Hematopoietic multipotent progenitor cell treated with erythropoietin and hydrocortisone succinate and interleukin-3 and kit ligand, for 6 days (in vitro differentiated cells): ENCODE measurements at regions not wholly inside any gene's neighbourhood (a gene's known extent, or its start where the extent isn't known, plus 50 kb on each side); places are given as distances from the start of the nearest gene placed in this dataset.
"Not testable (repeated sequence)": the region's sequence is repeated elsewhere in the genome, so short reads cannot be mapped to it uniquely, and the experiment has no call there.

ENCODE experiments used
- DNase-seq: peaks from one replicate; pipeline ENCODE4 v3.0.0-alpha.2; 2015

DNA sequence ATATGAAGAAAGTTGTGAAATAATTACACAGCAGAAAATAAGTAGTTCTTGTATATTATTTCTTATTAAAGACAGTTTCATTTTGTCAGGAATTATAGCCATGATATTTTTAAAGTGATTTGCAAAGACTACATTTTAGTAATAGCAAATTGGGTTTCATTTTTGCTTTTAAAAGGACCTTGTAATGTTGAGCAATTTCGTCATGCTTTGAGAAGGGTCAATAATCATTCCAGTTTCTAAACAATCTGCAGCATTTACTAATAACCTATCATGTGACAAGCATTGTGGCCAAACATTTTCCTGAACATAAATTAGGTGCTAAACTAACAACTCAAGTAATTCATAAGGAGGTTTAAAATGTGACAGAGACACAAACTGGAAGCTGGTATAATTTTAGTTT lies 214.4 kb upstream of the CBLB start:
- no peak for DNase-seq

- no peak for DNase-seq
Measured at GRCh38 chr3:106083854-106084253, 215.0 kb upstream of the CBLB start.

DNA sequence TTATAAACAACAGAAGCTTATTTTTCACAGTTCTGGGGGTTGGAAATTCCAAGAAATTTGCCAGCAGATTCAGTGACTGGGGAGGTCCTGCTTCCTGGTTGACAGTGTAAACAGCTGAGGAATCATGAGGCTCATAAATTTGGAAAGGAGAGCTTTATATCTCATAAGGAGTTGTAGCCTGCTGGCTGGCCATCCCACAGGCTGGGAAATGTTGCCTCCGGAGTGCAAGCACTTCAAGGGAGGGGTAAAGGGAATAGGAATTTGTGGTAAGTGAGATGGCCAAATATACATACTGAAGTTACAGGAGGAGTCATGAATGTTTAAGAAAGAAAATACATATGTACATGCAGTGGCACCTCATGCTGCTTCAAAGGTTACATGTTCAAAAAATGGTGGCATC lies 217.2 kb upstream of the CBLB start:
- DNase-seq: no peak

DNA sequence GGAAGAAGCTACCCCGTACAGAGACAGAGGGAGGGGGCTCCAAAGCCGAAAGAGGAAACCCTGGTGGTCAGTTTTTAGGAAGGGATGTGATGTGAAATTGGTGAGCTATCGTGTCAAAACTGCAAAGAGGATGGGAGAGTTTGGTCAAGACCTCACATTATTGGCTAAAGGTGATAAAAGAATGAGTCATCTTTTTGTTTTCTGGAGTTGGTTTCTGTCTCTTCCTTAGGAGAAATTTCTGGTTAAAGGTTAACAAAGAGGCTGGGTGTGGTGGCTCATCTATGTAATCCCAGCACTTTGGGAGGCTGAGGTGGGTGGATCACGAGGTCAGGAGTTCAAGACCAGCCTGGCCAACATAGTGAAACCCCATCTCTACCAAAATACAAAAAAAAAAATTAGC lies 217.8 kb upstream of the CBLB start:
- no peak for DNase-seq

- DNase-seq: no peak
Measured at GRCh38 chr3:106088304-106088703, 219.5 kb upstream of the CBLB start.

- no peak for DNase-seq
Measured at GRCh38 chr3:106088899-106089298, 220.1 kb upstream of the CBLB start.

DNA sequence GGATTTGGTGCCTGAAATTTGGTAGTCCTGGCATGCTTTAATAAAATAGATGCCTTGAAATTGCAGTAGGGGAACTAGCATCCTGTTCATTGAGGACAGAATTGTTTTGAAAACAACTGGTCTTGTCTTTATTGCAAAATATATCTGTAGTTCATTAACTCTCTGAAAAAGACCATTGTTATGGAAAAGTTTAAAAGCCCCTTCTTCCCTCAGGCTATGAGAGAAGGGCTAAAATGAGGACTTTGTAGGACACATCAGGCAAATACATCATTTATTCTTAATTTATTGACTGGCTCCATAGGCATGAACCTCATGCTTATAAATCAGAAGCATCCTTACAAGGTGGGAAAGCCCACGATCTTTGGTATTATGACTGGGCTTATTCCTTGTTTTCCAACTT lies 221.0 kb upstream of the CBLB start:
- DNase-seq: no peak

DNA sequence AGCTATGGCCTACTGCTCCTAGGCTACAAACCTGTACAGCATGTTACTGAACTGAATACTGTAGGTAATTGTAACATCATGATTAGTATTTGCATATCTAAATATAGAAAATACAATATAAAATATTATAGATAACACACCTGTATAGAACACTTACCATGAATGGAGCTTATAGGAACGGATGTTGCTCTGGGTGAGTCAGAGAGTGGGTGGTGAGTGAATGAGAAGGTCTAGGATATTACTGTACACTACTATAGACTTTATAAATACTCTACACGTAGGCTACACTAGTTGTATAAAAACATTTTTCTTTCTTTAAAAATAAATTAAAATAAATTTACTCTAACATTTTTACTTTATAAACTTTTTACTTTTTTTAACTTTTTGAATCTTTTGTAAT lies 224.0 kb upstream of the CBLB start:
- DNase-seq: no peak

DNA sequence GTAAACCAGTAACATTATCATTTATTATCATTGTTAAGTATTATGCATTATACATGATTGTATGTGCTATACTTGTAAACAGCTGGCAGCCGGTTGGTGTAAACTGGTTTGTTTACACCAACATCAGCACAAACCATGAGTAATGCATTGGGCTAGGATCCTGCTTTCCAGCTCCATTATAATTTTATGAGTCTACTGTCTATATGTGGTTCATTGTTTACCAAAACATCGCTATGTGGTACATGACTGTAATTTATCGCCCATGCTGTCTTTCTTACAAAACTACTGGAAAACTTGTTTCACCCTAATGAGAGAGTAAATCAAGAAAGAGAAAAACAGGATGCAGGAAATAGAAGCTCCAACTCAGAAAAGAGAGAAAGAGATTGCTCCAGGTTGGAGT lies 224.8 kb upstream of the CBLB start:
- no peak for DNase-seq

- no peak for DNase-seq
Measured at GRCh38 chr3:106097817-106098435, 229.1 kb upstream of the CBLB start.

GRCh38 chr3:106103383-106103782 lies 234.6 kb upstream of the CBLB start:
- no peak for DNase-seq

DNA sequence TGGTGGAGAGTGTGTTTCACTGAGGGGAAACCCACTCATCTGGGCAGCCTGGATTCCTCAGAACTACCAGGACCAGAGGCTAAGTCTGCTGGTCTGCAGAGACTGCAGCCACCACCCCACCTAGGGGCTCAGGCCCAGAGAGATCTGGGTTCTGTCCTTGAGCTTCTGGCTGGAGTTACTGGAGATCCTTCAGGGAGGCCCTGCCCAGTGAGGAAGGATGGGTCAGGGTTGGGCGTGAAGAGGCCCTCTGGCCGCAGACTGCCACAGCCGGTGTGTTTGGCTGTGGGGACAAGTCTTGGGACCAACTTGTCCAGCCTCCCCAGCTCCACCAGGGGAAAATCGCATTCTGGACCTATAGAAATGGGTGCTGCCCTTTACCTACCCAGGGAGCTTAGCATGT lies 235.3 kb upstream of the CBLB start:
- DNase-seq: no peak

DNA sequence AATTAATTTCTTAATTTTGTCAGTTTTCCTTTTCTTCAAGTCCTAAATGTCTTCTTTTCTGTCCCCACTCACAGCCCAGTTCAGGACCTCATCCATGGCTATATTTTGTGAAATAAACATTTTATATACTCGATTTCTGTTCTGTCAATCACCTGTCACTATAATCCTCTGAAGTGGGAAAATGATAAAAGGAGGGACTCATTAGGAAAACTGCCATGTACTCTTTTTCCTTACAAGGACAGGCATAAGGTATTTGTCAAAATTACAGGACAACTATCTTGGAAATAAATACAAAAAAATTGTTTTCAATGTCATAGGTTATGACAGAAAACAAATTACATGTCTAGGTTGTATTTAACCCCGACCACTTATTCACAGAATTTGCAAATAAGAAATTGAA lies 240.1 kb upstream of the CBLB start:
- no peak for DNase-seq

DNA sequence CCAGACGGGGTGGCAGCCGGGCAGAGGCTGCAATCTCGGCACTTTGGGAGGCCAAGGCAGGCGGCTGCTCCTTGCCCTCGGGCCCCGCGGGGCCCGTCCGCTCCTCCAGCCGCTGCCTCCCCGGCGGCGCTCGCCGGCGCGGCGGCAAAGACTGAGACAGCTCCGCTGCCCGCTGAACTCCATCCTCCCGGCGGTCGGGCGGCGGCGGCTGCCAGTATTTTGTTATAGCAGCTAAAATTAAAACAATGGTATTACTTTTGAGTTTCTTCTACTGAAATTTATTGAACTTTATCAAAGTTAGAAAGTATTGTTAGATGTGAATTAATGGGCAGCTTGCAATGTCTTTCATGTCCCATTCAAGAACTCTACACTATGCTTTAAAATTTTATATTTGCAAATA lies 243.7 kb upstream of the CBLB start:
- not testable (repeated sequence) for DNase-seq

GRCh38 chr3:106113747-106114146 lies 244.9 kb upstream of the CBLB start:
- no peak for DNase-seq

DNA sequence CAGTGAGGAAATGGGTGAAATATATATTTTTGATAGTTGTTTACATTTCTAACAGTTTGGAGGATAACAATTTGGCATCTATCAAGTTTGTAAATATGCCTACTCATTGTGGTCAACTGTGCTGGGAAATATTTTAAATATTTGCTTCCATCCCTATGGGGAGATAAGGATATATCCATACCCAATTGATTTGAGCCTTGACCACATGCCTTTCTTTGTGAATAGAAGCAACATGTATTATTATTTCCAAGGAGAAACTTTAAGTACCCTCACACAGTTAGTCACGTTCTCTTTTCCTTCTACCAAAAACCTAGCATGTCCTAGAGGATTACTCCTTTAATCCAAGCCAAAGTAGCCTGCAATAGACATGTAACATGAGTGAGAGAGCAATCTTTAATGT lies 245.4 kb upstream of the CBLB start:
- DNase-seq: peak; percentile 50

GRCh38 chr3:106114848-106115247 lies 246.0 kb upstream of the CBLB start:
- peak; percentile 81 for DNase-seq

- DNase-seq: peak; percentile 11
Measured at GRCh38 chr3:106115557-106115956, 246.7 kb upstream of the CBLB start.

- DNase-seq: no peak
Measured at GRCh38 chr3:106116733-106117489, 248.1 kb upstream of the CBLB start.

DNA sequence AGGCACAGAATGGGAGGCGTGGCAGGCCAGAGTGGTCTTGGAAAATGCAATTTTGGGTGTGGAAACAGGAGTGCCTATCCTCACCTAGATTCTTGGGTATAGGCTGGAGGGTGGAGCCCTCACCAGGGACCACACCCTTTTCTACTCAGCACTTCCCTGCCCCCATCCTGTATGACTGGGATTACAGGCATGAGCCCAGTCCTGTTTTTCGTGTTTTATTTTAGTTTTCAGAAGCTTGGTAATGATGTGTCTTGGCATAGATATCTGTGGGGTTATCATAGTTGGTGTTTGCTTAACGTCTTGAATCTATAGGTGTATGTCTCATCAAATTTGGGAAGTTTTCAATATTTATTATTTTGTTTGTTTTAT lies 248.7 kb upstream of the CBLB start:
- peak; percentile 20 for DNase-seq

DNA sequence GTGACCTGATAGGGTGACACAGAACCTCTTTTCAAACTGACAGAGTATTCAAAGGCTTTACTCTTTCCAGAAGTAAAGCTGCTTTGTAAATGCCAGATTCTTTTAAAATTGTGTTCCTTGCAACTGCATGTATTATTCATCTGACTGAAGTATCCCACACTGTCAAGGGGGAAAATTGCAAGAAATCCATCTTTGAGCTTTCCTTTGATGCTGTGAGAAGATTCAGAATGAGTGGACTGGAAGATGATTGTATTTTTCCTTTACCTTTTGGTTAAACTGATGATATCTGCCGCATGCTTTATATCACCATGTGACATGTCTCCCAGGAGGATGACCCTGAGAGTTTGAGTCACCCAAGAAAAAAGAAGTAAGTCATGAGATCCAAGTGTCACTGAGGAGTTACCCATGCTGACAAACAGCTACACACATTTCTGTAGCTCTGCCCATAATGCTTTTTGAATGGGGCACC lies 250.8 kb upstream of the CBLB start:
- no peak for DNase-seq

DNA sequence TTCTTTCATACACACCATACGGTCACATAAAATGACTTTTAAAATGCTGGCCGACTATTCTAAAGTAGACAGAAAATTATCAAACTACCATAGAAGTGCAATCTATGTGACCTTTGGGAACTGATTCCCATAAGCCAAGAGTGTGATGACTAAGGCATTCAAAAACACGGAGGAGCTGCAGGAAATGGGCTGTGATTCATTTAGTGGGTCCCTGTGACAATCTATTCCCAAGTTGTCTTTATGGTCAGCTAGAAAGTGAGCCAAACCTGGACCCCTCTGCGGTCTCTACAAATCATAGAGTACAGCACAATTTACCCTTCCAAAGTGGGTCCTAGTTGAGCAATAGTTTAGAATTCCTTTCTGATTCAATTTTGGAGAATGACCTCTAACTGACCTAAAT lies 251.5 kb upstream of the CBLB start:
- DNase-seq: no peak

DNA sequence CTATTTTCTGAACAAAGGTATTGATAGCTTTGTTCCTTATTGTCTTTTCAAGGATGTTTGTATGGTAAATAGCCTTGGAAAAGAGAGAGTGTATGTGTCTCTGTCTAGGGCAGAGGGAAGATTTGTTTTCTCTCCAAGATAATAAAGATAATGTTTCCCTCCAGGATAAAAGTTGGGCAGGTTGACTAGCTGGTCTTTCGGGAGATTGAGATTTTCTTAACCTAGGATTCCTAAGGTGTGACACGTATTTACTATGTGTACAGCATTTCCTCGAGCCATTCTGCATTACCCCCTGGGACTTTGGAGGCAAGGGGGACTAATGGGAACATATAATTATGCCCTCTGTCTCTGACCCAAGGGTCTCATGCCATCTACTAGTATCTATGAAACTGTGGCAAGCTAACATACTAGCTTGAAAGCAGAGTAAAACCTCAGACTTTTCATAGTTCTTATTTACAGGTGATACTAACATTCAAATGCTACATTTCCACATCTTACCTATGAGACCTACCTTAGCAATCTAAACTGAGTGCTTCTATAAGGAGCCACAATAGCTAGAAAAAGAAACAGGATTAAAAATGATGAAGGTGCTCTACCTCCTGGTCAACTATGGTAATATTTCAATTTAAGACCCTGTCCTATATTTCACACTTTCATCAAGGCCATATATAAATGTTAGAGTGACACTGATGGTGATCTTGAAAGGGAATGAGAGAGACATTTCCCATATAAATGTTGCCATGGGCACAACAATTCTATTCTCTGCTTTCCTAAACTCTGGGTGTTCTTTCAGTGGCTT lies 252.9 kb upstream of the CBLB start:
- no peak for DNase-seq

- no peak for DNase-seq
Measured at GRCh38 chr3:106124818-106125217, 256.0 kb upstream of the CBLB start.
